Body of pancreas (tissue), 4 donors: ENCODE measurements at regions not wholly inside any gene's neighbourhood (a gene's known extent, or its start where the extent isn't known, plus 50 kb on each side); places are given as distances from the start of the nearest gene placed in this dataset.

Experiments
- CTCF ChIP-seq, 7 experiments: fragments of 450-650 bp in 4 of 7; fragments of 200-600 bp in 3 of 7; sonication (generic) in 3 of 7; IDR thresholded peaks; one replicate each; pipeline ENCODE4 v1.5.1; 2016 to 2019; ENCODE audit warnings: antibody characterized with exemption in 7 of 7
- POLR2A ChIP-seq, 3 donors: fragments of 450-650 bp; IDR thresholded peaks; one replicate each; pipeline ENCODE4 v1.6.1; 2016; ENCODE audit warnings: antibody characterized with exemption in 3 of 3, mild to moderate bottlenecking in 2 of 3

- TF ChIP-seq CTCF (IDR thresholded peaks at IDR 0.05) (no peak), POLR2A (IDR thresholded peaks at IDR 0.05) (no peak)
These were observed 196.6 kb downstream of the FOXL1 start for GRCh38 chr16:86774931-86775330.
